ENCODE measurements at regions not wholly inside any gene's neighbourhood (a gene's known extent, or its start where the extent isn't known, plus 50 kb on each side); places are given as distances from the start of the nearest gene placed in this dataset.

DNA sequence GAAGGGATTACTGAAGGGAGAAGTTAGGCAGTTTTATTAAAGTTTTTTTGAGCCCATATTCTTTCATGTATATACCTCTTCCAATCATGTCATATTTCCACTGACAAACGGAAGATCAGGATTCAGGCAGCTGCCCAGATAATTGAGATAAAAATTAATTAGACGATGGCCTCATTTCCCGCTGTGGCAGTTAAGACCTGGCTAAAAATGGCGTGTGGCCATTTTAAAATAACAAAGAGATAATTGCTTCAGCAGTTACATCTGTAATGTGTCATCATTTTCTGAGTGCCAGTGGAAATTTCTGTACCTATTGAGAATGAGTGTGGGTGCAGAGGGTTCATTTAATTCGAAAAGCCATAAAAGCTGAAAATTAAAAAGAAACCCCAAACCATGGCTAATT is 215.1 kb downstream of the STK31 start:
- TF ChIP-seq, protein P1, sequence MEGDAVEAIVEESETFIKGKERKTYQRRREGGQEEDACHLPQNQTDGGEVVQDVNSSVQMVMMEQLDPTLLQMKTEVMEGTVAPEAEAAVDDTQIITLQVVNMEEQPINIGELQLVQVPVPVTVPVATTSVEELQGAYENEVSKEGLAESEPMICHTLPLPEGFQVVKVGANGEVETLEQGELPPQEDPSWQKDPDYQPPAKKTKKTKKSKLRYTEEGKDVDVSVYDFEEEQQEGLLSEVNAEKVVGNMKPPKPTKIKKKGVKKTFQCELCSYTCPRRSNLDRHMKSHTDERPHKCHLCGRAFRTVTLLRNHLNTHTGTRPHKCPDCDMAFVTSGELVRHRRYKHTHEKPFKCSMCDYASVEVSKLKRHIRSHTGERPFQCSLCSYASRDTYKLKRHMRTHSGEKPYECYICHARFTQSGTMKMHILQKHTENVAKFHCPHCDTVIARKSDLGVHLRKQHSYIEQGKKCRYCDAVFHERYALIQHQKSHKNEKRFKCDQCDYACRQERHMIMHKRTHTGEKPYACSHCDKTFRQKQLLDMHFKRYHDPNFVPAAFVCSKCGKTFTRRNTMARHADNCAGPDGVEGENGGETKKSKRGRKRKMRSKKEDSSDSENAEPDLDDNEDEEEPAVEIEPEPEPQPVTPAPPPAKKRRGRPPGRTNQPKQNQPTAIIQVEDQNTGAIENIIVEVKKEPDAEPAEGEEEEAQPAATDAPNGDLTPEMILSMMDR (IDR thresholded peaks at IDR 0.05; ENCODE audit: poor library complexity, severe bottlenecking): no peak
- TF ChIP-seq EP300 (conservative IDR thresholded peaks at IDR 0.05; ENCODE audit: poor library complexity, severe bottlenecking) (no peak), EZH2 (IDR thresholded peaks at IDR 0.05; ENCODE audit: borderline replicate concordance, insufficient read depth, low read length, poor library complexity, severe bottlenecking) (no peak), MXI1 (conservative IDR thresholded peaks at IDR 0.05; ENCODE audit: poor library complexity, severe bottlenecking) (no peak), RAD21 (conservative IDR thresholded peaks at IDR 0.05) (no peak), POLR2AphosphoS5 (IDR thresholded peaks at IDR 0.05) (no peak)
